ENCODE measurements at regions not wholly inside any gene's neighbourhood (a gene's known extent, or its start where the extent isn't known, plus 50 kb on each side); places are given as distances from the start of the nearest gene placed in this dataset.

DNA sequence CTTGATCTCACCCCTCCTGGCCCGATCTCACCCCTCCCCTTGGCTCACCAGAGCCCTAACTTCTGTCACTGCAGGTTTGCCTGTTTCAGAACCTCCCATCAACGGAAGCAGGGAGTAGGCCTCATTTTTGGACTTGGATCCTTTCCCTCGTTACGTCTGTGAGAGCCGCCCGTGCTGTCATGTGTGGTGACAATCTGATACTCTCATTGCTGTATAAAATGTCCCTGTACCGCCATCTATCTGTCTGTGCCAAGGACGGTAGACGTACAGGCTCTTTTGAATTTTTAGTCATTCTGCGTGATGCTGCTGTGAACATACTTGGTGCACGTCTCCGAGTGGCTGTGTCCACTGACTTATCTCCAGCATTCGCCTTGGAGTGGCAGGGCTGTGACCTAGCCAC, 1163.1 kb downstream of the BRD1 start:
- no peak for DNase-seq

DNA sequence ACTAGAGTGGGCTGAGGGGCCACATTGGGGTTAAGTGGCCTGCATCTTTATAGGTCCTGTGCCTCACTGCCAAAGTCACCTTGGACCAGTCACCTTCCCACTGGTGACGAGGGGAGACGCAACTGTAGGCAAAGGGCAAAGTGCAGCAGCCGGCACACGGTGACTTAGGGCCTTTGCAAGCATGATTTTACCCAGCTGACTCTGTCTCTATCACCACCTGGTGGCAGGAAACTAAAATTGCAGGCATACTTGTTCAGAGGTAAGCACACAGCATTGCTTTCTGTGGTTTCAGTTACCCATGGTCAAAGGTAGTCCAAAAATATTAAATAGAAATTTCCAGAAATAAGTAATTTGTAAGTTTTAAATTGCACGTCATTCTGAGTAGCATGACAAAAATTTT, 1164.4 kb downstream of the BRD1 start:
- peak in 1 of 2 experiments; percentile 8 for DNase-seq

DNA sequence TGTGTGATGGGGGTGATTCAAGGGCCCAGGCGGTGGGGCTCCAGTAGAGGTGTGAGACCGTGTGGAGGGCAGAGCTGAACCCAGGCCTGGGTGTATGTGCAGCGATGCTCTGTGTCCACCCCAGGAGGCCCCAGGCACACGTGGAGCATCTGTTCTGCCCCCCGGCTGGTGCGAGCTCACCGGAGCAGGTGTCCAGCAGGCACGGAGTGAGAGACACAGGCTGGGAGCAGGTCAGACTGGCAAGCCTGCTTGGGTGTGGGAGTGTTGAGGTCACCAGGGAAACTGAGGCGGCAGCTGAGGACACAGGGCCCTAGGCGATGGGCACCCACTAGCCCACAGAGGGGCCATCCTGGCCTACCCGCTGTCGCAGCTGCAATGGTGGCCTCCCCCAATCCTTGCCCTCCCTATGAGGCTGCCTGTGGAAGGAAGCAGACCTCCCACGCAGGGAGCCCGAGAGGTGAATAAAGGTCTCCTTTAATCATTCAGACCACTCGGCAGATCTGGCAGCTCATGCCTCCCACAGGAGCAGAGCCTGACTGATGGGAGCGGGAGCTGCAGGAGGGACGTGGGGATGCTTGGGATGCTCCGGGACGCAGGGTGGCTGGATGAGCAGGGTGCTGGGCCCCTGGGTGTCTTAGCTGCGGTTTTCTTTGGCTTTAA, 1165.1 kb downstream of the BRD1 start:
- DNase-seq, result no peak

DNA sequence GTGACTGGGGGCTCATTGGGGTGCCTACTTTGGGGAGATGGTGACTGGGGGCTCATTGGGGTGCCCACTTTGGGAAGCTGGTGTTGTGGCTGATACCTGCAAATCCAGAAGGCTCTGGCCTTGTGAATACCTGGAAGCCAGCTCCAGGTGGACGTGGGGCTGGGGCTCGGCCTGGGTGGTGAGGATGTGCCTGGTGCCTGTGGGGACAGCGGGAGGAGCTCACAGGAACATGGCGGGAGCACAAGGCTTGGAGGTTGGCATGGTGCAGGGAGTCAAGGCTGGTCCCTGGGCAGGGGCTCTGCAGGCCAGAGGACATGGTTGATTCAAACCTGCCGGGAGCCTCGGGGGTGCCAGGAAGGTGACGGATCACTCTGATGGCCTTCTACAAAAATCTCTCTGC, 1165.7 kb downstream of the BRD1 start:
- no peak for DNase-seq

DNA sequence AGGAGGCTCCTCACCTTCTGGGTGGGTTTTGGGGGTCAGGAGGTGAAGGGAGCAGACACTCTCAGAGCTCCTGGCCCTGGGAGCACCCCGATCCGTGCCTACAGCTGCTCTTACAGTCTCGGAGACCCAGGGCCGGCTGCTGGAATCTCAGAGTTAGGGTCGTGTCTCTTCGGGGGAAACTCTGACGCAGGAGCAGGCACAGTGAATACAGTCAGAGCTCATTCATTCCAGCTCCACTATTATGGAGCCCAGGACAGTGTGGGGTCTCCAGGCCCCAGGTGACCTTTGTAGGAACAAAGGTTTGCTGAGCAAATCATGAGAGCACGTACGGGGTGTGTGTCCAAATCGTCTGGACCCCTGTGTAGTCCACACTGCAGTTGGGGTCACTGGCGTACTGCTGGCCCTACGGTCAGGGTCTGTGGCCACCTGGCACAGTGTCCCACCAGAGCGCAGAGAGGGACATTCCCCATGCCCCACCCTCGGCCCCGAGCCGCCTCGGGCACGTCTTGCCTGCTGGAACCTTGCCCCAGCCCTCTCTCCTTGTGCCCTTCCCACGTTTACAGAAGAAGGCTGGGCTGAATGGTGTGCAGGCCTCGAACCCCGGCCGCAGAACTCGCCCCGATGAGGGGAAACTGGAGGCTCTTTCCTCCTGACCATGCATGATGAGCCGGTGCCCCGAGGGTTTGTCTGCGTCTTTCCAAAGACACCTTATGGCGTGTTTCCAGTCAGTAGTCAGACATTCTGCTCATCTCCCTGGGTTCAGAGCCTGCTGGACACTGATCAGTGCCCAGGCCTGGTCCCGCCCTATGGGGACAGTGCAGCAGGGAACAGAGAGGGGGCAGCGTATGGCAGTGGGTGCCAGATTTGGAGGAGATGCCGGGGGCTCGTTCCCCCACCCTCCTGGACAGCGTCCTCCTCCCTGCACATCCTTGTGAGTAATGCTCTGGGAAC, 1166.6 kb downstream of the BRD1 start:
- DNase-seq, result no peak

DNA sequence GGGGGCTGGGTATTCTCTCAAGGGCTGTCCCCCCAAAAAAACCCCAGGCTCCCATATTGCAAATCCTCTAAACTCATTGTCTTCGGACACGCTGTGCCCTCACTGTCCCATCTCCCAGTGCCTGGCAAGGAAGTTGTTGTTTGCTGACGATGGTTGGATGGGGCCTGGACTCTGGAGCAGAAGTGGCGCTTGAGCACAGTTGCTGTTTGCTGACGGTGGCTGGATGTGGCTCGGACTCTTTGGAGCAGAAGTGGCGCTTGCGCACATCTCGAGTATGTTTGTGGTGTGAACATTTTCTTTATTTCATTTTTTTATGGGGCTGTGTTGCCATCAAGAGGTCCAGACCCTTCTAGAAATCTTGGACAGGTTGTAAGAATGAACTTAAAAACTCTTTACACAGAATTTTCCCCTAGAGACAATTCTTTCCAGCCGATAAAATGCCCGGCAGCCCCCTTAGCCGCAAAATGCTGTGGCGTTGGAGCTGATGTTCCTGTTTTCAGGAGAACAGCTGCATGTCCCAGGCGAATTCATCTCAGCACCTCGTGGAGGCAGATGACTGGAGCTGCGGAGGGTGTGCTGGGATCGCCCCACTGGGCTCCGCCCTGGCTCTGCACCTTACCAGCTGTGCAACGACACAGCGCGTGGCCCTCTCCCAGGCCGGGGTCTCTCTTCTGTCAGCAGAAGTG, 1167.4 kb downstream of the BRD1 start:
- DNase-seq, result no peak

DNA sequence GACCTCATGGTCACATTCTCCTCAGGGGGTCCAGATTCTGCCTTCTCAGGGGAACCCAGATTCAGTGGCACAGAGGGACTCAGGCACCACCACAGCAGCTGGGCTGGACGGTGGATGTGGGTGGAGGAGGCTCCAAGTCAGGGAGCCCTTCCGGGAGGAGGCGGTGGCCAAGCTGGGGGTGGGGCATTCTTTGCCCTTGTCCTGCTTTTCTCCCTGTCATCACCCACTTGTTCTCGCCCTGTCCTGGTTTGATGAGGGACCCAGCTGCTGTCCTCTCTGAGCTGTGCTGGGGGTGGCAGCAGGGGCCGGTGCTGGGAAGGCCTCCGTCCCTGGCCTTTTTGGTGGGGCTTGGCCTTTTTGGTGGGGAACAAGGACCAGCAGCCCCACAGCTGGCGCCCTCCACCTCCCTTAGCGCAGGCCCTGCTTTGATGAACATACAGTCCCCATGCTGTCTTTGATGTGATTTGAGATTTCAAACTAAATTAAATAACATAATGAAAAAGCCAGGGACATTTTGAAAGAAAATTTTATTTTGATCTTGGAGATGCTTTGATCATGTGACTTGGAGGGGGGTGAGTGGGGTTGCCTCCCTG, 1168.2 kb downstream of the BRD1 start:
- no peak for DNase-seq

DNA sequence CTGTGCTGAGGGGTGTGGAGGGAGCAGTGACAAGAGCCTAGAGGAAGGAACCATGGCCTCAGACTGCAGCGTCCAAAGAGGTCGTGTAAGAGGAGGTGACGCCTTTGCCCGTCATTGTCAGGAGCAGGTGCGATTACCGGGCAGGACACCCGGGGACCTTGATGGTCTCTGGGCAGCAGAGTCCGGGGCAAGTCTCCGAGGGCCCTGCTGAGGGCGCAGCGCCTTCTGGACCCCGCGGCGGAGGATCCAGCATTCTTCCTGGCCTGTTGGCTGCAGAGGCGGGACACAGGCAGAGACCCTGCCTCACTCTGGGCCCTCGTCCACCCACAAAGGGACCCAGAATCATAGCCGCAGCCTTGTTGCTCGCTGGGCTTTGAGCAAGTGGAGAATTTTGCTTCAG, 1168.8 kb downstream of the BRD1 start:
- DNase-seq, result no peak

DNA sequence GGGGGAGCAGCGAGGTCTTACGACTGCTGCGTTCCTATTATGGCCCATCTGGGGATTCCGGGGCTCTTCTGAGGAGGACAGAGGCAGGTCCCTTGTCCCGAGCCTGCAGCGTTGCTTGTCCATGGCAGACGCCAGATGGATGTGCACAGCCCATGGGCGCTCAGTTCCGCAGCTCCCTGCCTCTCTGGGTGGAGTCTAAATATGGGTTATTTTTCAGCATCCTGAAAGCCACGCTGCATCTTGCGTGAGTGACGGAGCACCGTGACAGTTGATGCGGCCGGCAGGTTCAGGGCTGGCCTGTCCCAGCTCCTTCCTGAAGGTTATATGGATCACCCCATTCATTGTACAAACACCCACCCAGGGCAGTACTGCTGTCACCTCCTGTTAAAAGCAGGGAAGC, 1169.4 kb downstream of the BRD1 start:
- DNase-seq, result no peak

DNA sequence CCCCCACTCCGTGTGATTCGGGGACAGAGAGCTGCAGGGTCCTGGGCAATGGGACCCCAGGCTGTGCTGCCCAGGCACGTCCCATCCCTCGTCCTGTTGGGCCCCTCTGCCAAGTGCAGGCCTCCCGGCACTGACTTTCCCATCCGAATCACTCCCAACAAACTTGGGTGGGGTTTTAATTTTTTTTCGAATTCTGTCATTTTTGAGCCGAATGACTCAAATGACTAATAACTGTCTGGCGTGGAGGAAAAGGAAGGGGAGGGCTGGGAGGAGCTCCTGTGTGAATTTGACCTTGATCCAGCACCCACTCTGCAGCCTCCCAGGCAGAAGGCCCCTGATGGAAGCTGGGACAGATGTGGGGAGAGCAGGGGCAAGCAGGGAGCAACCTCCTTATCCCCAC, 1173.2 kb downstream of the BRD1 start:
- DNase-seq, result no peak

DNA sequence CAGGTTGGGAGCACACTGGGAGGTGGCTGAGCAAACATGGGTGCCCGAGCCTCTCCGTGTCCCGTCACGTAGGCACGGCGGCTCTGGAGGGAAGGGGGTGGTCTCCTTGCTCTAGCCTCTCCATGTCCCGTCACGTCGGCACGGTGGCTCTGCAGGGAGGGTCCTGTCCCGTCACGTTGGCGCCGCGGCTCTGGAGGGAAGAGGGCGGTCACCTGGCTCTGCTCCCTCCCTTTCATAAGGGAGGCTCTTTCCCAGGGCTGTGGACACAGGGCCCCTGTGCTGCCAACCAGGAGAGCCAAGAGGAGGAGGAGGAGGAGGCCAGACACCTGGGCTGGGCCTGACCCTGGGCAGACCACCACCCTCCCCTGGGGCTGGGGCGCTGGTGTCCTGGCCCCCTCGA, 1173.7 kb downstream of the BRD1 start:
- DNase-seq, result no peak

DNA sequence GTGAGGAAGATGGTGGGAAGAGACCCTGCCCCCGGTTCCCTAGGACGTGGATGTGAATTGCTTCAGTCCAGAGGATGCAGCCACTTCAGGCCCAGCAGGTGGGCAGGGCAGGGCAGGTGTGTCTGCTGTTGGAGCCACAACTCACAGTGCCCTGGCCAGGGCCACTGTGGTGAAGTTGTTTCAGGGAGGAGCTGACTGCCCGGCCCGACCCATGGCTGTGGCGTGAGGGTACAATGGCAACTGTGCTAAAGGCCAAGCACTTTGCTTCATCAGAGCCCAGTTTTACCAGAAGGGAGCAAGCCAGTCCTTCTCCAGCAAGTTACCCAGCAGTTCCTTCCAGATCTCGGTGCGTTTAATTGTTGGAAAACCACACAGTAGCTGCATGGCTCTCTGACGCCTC, 1174.4 kb downstream of the BRD1 start:
- DNase-seq, result no peak

DNA sequence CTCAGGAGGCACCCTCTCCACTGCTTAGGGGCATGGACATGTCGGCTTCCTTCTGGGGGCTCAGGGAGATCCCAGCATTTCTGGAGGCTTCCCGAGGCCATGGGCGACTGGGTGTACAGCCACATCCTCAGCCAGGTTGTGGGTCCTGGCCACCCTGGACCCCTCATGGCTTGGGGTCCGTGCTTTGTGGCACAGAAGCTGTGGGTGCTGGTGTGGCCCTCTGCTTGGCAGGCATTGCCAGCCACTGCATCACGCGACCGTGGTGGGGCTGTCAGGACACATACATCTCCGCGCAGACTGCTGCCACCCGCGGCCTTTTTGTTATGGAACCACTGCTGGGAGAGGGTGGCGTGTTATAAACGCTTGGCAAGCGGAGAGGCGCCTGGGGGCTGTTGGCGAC, 1174.9 kb downstream of the BRD1 start:
- DNase-seq, result no peak

DNA sequence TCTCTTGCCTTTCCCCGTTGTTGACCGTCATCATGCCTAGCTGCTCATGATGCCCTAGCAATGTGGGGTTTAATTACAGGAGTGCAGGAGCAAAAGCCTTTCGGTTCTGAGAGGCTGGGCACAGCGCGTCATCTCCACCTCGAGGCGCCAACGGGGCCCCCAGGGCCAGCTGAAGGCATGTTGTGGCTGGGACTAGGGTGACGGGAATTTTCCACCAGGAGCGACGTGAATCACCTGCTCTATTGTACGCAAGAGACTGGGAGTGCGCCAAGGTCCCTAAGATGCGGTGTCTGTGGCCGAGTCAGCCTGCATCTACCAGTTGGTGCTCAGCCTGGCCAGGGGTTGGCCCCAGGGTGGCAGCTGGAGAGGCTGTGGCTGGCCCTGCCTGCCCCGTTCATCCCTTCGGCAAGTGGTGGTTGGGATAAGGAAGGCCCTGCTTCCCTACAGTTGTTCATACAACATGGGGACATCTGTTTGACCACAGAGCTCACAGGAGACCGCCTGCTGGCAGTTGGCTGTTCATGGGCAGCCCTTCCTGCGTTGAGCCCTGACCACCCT, 1175.6 kb downstream of the BRD1 start:
- DNase-seq, result no peak

DNA sequence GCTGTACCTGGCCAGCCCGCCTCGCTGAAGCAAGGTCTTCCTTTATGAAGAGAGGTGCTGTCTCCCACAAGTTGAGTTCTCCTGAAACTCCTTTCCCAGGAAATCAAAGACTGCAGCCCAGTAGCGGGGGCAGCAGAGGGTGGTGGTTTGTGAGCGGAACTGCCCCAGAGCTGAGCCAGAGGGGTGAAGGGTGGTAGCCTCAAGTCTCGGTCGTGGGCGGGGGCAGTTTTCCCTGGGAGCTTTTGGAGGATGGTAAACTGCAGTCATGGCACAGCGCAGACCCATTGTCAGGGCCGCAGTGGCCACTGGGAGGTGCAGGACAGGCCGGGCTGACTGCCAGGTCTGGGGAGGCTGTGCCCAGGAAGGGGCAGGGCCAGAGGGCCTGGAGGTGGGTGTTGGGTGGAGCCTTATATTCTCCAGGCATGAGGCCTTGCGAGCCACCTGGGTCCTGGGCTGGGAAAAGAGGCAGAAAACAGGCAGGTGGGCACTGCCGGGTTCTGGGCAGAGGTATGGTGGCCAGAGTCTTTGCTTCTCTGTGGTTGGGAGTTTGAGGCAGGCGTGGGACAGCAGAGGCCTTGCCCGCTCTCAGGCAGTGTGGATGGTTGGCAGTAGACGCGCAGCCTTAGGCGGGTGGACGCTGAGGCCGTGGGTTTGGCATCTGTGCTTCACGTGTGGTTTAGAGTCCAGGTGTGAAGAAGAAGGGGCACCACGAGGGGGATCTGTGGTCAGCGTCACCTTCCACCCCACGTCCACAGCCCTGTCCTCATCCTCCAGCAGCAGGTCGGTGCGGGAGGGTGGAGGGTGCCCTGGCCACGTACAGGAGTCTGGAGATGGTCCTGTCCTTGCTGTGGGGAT, 1176.4 kb downstream of the BRD1 start:
- no peak for DNase-seq

DNA sequence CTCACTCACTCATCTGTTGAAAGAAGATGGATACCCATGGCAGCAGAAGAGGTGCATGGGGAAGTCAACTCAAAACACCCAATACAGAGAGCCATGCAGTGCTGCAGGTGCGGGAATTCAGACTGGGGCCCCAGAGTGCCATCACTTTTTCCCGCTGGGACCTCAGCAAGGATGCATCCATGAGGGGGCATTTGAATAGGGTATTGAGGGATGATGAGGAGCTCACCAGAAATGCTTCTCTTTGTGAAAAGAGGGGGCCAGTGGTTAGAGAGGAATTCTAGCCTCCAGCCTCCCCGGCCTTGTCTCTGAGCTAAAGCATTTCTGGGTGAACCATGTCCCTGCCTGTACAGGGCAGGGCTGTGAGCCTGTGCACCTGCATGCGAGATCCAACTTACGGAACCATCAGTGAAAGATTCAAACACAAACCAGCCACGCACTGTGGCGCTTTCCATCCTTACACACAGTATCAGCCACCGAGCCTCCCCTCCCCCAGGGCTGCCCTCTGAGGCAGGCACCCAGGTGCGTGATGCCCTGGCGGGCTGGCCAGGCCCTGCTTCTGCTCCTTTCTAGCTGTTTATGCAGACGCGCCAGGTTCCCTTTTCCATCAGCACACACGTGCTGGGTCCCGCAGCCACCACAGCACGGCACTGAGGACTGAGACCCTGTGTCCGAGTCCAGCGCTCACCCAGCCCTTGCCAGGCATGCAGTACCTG, 1177.2 kb downstream of the BRD1 start:
- DNase-seq, result no peak

DNA sequence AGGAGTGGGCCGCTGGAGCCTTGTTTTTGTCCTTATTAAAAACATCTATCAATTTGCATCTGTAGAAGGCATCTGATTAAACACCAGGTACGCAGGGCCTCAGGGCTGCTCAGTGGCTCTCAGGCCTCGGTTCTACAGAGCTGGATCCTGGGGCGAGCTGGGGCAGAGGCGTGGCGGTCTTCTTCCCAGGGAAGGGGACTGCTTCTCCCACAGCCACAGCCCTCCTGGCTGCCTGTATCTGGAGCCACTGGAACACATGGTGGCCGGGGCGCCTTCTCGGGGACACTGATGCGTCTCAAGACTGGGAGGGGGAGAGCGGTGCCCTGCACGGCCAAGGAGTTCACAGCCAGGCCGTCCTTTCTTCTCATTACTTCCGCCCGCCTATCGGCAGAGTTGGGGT, 1178.2 kb downstream of the BRD1 start:
- no peak for DNase-seq

DNA sequence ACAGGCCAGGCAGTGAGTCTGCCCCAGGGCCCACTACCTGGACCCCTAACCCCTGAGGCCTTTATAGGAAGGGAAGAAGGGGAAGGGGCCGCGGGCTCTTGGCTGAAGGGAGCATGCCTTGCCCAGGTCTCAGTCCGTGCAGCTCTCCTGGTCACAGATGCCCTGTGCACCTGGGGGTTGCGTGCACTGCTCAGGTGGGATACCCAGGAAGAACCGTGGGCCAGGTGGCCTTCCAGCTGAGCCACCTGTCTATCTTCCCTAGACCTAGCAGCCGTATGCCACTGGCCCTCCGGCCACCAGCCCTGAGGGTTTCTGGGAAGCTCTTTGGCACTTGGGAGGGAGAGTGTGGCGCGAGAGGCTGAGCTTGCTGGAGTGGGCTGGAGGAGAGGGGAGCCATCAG, 1178.6 kb downstream of the BRD1 start:
- no peak for DNase-seq

DNA sequence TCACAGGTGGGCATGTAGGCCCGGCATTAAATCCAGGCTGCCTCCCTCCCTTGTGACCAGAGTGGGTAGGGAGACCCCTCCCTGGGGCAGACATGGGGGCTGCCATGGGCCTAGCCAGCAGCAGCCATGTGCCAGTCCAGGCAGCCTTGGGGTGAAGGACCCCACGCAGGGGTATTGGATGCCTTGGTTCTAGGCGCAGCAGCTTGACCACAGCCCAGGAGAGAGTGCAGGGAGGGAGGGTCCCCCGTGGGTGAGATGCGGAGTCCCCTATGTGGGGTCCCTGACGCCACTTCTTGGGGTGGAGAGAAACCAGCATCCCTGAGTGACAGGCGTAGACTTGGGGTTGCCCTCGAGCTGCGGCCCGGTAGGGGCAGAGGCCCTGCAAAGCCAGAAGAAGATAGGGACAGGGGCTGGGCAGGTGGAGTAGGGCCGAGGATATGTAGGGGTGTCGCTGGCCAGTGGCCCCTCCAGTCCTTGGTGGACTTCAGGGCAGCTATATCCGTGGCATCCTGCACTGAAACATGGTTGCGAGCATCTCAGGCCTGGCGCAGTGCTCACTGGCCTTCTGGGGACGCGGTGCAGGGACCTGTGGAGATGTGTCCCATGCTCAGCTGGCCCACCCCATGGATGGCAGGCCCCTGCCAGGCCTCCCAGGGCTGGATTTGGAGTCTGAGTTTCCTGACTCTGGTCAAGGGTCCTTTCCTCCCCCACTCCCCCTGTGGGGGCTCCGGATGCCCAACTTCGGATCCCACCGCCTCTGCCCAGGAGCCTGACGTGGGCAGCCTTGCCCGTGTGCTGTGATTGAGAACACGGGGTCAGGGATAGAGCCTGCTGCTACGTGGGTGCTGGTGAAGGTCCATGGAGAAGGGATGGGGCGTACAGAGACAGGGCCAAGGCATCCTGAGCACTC, 1179.8 kb downstream of the BRD1 start:
- no peak for DNase-seq

DNA sequence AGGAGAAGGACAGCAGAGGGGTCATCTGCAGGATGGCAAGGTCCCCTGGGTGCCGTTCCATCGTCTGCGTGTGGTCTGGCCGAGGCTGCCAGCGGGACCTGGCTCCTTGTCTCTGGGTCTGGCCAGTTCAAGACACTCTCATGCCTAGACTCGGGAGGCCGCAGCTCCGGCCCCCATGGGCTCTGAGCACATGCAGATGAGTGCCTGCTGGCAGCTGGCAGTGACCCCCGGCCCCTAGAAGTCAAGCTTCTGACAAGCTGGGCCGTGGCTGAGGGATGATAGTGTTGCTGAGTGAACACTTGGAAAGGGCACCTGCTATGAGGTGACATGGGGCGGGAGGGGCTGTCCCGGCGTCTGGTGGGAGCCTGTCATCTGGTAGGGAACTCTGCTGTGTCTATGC, 1180.6 kb downstream of the BRD1 start:
- no peak for DNase-seq
